Activated CD8-positive, alpha-beta T cell treated with anti-CD3 and anti-CD28 coated beads for 36 hours (primary cell): ENCODE measurements at regions not wholly inside any gene's neighbourhood (a gene's known extent, or its start where the extent isn't known, plus 50 kb on each side); places are given as distances from the start of the nearest gene placed in this dataset.

Experiments used
- ATAC-seq: fragments of 200-7000 bp; cut with Tn5 transposase; one replicate; pipeline ENCODE4 v1.10.0; 2021; ENCODE audit warnings: mild to moderate bottlenecking, moderate library complexity
- CTCF ChIA-PET: fragments of 350-600 bp; sonication (Branson Sonifier 250); formaldehyde crosslinking; loops from one replicate; lab custom pipeline; 2021; ENCODE audit warnings: antibody characterized with exemption; lab: Charles Lee
- POLR2A ChIA-PET: fragments of 350-600 bp; sonication (Branson Sonifier 250); formaldehyde crosslinking; loops from one replicate; lab custom pipeline; 2021; ENCODE audit warnings: antibody characterized with exemption; lab: Charles Lee
- DNase-seq: peaks from one replicate; pipeline ENCODE4 v3.0.0-alpha.2; 2020
- H3K27ac Mint-ChIP-seq: one replicate; pipeline ENCODE4 v1.8.0; 2021; ENCODE audit warnings: mild to moderate bottlenecking, mixed read lengths
- H3K27me3 Mint-ChIP-seq: one replicate; pipeline ENCODE4 v1.8.0; 2021; ENCODE audit warnings: mixed read lengths
- H3K36me3 Mint-ChIP-seq: one replicate; pipeline ENCODE4 v1.8.0; 2021; ENCODE audit warnings: low read depth, mixed read lengths
- H3K4me1 Mint-ChIP-seq: one replicate; pipeline ENCODE4 v1.8.0; 2021; ENCODE audit warnings: low read depth, mixed read lengths
- H3K4me3 Mint-ChIP-seq: one replicate; pipeline ENCODE4 v1.8.0; 2021; ENCODE audit warnings: mild to moderate bottlenecking, moderate library complexity, mixed read lengths
- H3K9me3 Mint-ChIP-seq: one replicate; pipeline ENCODE4 v1.8.0; 2021; ENCODE audit warnings: mixed read lengths
- CTCF ChIP-seq: fragments of 200-600 bp; IDR thresholded peaks from one replicate; pipeline ENCODE4 v1.8.0; 2022; ENCODE audit warnings: antibody characterized with exemption, mild to moderate bottlenecking
- intact Hi-C: fragments of 100-400 bp; cut with micrococcal nuclease; formaldehyde crosslinking; loops from one replicate; pipeline ENCODE4 v1.10.0; 2022

GRCh38 chr22:22425356-22425755 is 83.2 kb downstream of the ZNF280B start:
- Mint-ChIP-seq H3K36me3 (no peaks in the 10 kb centered on the region), H3K4me1 (no peaks in the 10 kb centered on the region), H3K27me3 (peaks cover 9% of the 10 kb centered on the region), H3K27ac (no peak overlapping the region), H3K9me3 (no peaks in the 10 kb centered on the region), H3K4me3 (no peak overlapping the region)
- no peak for TF ChIP-seq CTCF
- ATAC-seq (no peak), DNase-seq (no peak)
- ChIA-PET POLR2A (no interaction called here), CTCF (no interaction called here)
- intact Hi-C loops, result no loop called here

- Mint-ChIP-seq H3K4me3 (no peak overlapping the region), H3K27ac (no peak overlapping the region), H3K9me3 (no peaks in the 10 kb centered on the region), H3K27me3 (peaks cover 9% of the 10 kb centered on the region), H3K4me1 (no peaks in the 10 kb centered on the region), H3K36me3 (no peaks in the 10 kb centered on the region)
- TF ChIP-seq CTCF, result no peak
- ATAC-seq, result no peak
- POLR2A ChIA-PET, result no interaction called here
- CTCF ChIA-PET, result no interaction called here
- DNase-seq, result no peak
- intact Hi-C loops, result no loop called here
These were observed 82.5 kb downstream of the ZNF280B start for GRCh38 chr22:22425783-22426624.

GRCh38 chr22:22427542-22428065 is 80.9 kb downstream of the ZNF280B start:
- CTCF ChIA-PET, result no interaction called here
- POLR2A ChIA-PET, result no interaction called here
- no peak overlapping the region for H3K4me3 Mint-ChIP-seq
- peaks cover 4% of the 10 kb centered on the region for H3K27me3 Mint-ChIP-seq
- no peak overlapping the region for H3K27ac Mint-ChIP-seq
- H3K4me1 Mint-ChIP-seq, result no peaks in the 10 kb centered on the region
- DNase-seq (no peak), ATAC-seq (no peak)
- intact Hi-C loops, result no loop called here
- H3K9me3 Mint-ChIP-seq, result no peaks in the 10 kb centered on the region
- H3K36me3 Mint-ChIP-seq, result no peaks in the 10 kb centered on the region
- no peak for TF ChIP-seq CTCF

GRCh38 chr22:22428222-22429098 is 80.1 kb downstream of the ZNF280B start:
- DNase-seq, result no peak
- CTCF ChIA-PET, result interaction anchor here (4.6 kb wide), 1 partner anchor 34 kb away, joined by 21 read pairs; no protein-coding TSS in a partner anchor
- ATAC-seq, result no peak
- Mint-ChIP-seq H3K36me3 (no peaks in the 10 kb centered on the region), H3K9me3 (no peaks in the 10 kb centered on the region), H3K27me3 (peaks cover 4% of the 10 kb centered on the region), H3K4me3 (no peak overlapping the region), H3K4me1 (no peaks in the 10 kb centered on the region), H3K27ac (no peak overlapping the region)
- no peak for TF ChIP-seq CTCF
- intact Hi-C loops, result no loop called here
- POLR2A ChIA-PET, result no interaction called here
